22Rv1 (cell line): ENCODE measurements at regions not wholly inside any gene's neighbourhood (a gene's known extent, or its start where the extent isn't known, plus 50 kb on each side); places are given as distances from the start of the nearest gene placed in this dataset.

Experiments used
- CTCF ChIP-seq: fragments of 450-650 bp; IDR thresholded peaks from 2 replicates; pipeline ENCODE4 v1.5.1; 2017; ENCODE audit warnings: mild to moderate bottlenecking
- ZFX ChIP-seq: fragments of 450-650 bp; IDR thresholded peaks from 2 replicates; pipeline ENCODE4 v1.6.1; 2017; ENCODE audit warnings: antibody characterized with exemption, borderline replicate concordance

DNA sequence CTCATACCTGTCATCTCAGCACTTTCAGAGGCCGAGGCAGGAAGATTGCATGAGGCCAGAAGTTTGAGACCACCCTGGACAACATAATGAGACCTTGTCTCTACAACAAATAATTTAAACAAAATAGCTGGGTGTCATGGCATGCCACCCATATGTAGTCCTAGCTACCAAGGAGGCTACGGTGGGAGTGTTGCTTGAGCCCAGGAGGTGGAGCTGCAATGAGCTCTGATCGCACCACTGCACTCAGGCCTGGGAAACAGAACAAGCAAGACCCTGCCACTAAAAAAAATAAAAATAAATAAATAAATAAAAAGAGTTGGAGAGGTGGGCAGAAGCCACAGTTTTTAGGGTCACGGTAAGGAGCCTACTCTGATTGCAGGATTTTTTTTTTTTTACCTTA lies 136.0 kb downstream of the TANC2 start:
- TF ChIP-seq CTCF = no peak
- no peak for TF ChIP-seq ZFX
